SK-N-SH treated with all-trans-retinoic acid at 6 μM for 48 hours (cell line): ENCODE measurements at regions not wholly inside any gene's neighbourhood (a gene's known extent, or its start where the extent isn't known, plus 50 kb on each side); places are given as distances from the start of the nearest gene placed in this dataset.

Source experiments
- ATAC-seq: fragments of 200-7000 bp; cut with Tn5 transposase; 3 replicates; pipeline ENCODE4 v1.9.1; 2020; ENCODE audit warnings: mild to moderate bottlenecking, moderate library complexity
- ARNTL ChIP-seq: fragments of 450-650 bp; formaldehyde crosslinking; IDR thresholded peaks from 2 replicates; pipeline ENCODE4 v1.5.0; 2020; ENCODE audit warnings: low read depth, mild to moderate bottlenecking, moderate library complexity, borderline replicate concordance
- BACH2 ChIP-seq: fragments of 250-450 bp; sonication (Bioruptor Pico); IDR thresholded peaks from 2 replicates; pipeline ENCODE4 v1.9.0; 2021; ENCODE audit warnings: mild to moderate bottlenecking, borderline replicate concordance
- CSDC2 ChIP-seq: fragments of 250-450 bp; sonication (Bioruptor Pico); IDR thresholded peaks from 2 replicates; pipeline ENCODE4 v1.5.0; 2020; ENCODE audit warnings: mild to moderate bottlenecking, moderate library complexity
- ESRRG ChIP-seq: fragments of 250-450 bp; sonication (Bioruptor Pico); IDR thresholded peaks from 2 replicates; pipeline ENCODE4 v1.6.1; 2021; ENCODE audit warnings: mild to moderate bottlenecking
- GLIS3 ChIP-seq: fragments of 250-450 bp; sonication (Bioruptor Pico); IDR thresholded peaks from 2 replicates; pipeline ENCODE4 v1.5.0; 2020; ENCODE audit warnings: mild to moderate bottlenecking, moderate library complexity
- ISL1 ChIP-seq: fragments of 250-450 bp; sonication (Bioruptor Pico); IDR thresholded peaks from 2 replicates; pipeline ENCODE4 v2.1.2; 2022; ENCODE audit warnings: mild to moderate bottlenecking, moderate library complexity
- OSR1 ChIP-seq: fragments of 250-450 bp; sonication (Bioruptor Pico); IDR thresholded peaks from 2 replicates; pipeline ENCODE4 v1.8.0; 2022; ENCODE audit warnings: moderate library complexity, mild to moderate bottlenecking, inconsistent platforms
- PPARA ChIP-seq: fragments of 250-450 bp; sonication (Bioruptor Pico); IDR thresholded peaks from 2 replicates; pipeline ENCODE4 v1.5.0; 2020; ENCODE audit warnings: mild to moderate bottlenecking, borderline replicate concordance
- RARB ChIP-seq: fragments of 250-450 bp; sonication (Bioruptor Pico); IDR thresholded peaks from 2 replicates; pipeline ENCODE4 v1.8.0; 2021; ENCODE audit warnings: mild to moderate bottlenecking, moderate library complexity
- SNAI2 ChIP-seq: fragments of 250-450 bp; sonication (Bioruptor Pico); IDR thresholded peaks from 2 replicates; pipeline ENCODE4 v1.5.0; 2020; ENCODE audit warnings: mild to moderate bottlenecking, moderate library complexity
- TCF4 ChIP-seq: fragments of 250-450 bp; sonication (Bioruptor Pico); IDR thresholded peaks from 2 replicates; pipeline ENCODE4 v1.8.0; 2021; ENCODE audit warnings: mild to moderate bottlenecking, moderate library complexity, borderline replicate concordance
- TOX ChIP-seq: fragments of 250-450 bp; sonication (Bioruptor Pico); IDR thresholded peaks from 2 replicates; pipeline ENCODE4 v1.8.0; 2021; ENCODE audit warnings: mild to moderate bottlenecking, moderate library complexity, borderline replicate concordance
- ZC3H10 ChIP-seq: fragments of 250-450 bp; sonication (Bioruptor Pico); IDR thresholded peaks from 2 replicates; pipeline ENCODE4 v1.5.1; 2021; ENCODE audit warnings: mild to moderate bottlenecking, moderate library complexity
- ZFP3 ChIP-seq: fragments of 250-450 bp; sonication (Bioruptor Pico); IDR thresholded peaks from 2 replicates; pipeline ENCODE4 v1.5.0; 2020; ENCODE audit warnings: mild to moderate bottlenecking, moderate library complexity
- ZNF565 ChIP-seq: fragments of 450-650 bp; formaldehyde crosslinking; conservative IDR thresholded peaks from 2 replicates; pipeline ENCODE4 v1.5.0; 2020; ENCODE audit warnings: low read depth, mild to moderate bottlenecking, moderate library complexity
- ZNF70 ChIP-seq: fragments of 450-650 bp; formaldehyde crosslinking; IDR thresholded peaks from 2 replicates; pipeline ENCODE4 v1.5.0; 2020; ENCODE audit warnings: mild to moderate bottlenecking, moderate library complexity
- TF ChIP-seq, protein P1 (sequence below): fragments of 250-450 bp; sonication (Bioruptor Pico); IDR thresholded peaks from 2 replicates; pipeline ENCODE4 v1.5.0; 2020; ENCODE audit warnings: mild to moderate bottlenecking, moderate library complexity
- TF ChIP-seq, protein P2 (sequence below): fragments of 250-450 bp; sonication (Bioruptor Pico); IDR thresholded peaks from 2 replicates; pipeline ENCODE4 v1.8.0; 2021; ENCODE audit warnings: low read depth, mild to moderate bottlenecking, moderate library complexity, borderline replicate concordance
- TF ChIP-seq, protein P3 (sequence below): fragments of 250-450 bp; sonication (Bioruptor Pico); IDR thresholded peaks from 2 replicates; pipeline ENCODE4 v1.5.1; 2020; ENCODE audit warnings: low read depth, mild to moderate bottlenecking, moderate library complexity
- TF ChIP-seq, protein P4 (sequence below): fragments of 250-450 bp; sonication (Bioruptor Pico); IDR thresholded peaks from 2 replicates; pipeline ENCODE4 v1.5.1; 2021; ENCODE audit warnings: mild to moderate bottlenecking, moderate library complexity
- TF ChIP-seq, protein P5 (sequence below): fragments of 250-450 bp; sonication (Bioruptor Pico); IDR thresholded peaks from 2 replicates; pipeline ENCODE4 v1.8.0; 2020; ENCODE audit warnings: mild to moderate bottlenecking, moderate library complexity, borderline replicate concordance

DNA sequence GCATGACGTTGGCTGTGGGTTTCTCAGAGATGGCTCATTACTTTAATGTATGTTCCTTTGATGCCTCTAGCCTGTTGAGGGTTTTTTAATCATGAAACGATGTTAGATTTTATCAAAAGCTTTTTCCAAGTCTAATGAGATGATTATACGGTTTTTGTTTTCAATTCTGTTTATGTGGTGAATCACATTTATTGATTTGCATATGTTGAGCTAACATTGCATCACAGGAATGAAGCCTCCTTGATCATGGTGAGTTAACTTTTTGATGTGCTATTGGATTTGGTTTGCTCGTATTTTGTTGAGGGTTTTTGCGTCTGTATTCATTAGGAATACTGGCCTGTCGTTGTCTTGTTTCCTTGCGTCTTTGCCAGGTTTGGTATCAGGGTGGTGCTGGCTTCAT lies 52.3 kb upstream of the PTPN12 start:
- no peak for ATAC-seq

DNA sequence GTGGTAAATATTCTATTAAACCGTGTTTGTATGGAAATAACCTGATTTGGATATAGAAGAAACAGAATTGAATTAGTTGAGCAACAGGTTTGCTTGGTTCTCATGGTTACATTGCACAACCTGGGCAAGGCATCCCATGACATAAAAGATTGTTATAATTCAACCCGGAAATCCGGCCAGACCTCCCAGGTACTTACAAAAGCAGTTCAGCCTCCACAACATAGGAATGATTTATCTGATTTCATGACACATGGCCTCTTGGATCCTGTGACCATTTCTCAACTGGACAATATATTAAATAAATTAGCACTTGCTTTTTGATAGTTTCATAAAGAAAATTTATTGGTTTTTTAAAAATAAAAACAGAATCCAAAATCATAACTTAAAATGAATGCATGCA lies 55.1 kb upstream of the PTPN12 start:
- no peak for ATAC-seq
- no peak for TF ChIP-seq ZNF565 (CRISPR knock-in tag)
- TF ChIP-seq TOX (CRISPR knock-in tag): no peak
- TF ChIP-seq, protein P1, sequence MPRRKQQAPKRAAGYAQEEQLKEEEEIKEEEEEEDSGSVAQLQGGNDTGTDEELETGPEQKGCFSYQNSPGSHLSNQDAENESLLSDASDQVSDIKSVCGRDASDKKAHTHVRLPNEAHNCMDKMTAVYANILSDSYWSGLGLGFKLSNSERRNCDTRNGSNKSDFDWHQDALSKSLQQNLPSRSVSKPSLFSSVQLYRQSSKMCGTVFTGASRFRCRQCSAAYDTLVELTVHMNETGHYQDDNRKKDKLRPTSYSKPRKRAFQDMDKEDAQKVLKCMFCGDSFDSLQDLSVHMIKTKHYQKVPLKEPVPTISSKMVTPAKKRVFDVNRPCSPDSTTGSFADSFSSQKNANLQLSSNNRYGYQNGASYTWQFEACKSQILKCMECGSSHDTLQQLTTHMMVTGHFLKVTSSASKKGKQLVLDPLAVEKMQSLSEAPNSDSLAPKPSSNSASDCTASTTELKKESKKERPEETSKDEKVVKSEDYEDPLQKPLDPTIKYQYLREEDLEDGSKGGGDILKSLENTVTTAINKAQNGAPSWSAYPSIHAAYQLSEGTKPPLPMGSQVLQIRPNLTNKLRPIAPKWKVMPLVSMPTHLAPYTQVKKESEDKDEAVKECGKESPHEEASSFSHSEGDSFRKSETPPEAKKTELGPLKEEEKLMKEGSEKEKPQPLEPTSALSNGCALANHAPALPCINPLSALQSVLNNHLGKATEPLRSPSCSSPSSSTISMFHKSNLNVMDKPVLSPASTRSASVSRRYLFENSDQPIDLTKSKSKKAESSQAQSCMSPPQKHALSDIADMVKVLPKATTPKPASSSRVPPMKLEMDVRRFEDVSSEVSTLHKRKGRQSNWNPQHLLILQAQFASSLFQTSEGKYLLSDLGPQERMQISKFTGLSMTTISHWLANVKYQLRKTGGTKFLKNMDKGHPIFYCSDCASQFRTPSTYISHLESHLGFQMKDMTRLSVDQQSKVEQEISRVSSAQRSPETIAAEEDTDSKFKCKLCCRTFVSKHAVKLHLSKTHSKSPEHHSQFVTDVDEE (CRISPR knock-in tag): no peak
- no peak for TF ChIP-seq BACH2
- TF ChIP-seq RARB: no peak
- TF ChIP-seq, protein P2, sequence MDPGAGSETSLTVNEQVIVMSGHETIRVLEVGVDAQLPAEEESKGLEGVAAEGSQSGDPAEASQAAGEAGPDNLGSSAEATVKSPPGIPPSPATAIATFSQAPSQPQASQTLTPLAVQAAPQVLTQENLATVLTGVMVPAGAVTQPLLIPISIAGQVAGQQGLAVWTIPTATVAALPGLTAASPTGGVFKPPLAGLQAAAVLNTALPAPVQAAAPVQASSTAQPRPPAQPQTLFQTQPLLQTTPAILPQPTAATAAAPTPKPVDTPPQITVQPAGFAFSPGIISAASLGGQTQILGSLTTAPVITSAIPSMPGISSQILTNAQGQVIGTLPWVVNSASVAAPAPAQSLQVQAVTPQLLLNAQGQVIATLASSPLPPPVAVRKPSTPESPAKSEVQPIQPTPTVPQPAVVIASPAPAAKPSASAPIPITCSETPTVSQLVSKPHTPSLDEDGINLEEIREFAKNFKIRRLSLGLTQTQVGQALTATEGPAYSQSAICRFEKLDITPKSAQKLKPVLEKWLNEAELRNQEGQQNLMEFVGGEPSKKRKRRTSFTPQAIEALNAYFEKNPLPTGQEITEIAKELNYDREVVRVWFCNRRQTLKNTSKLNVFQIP (CRISPR knock-in tag): no peak
- TF ChIP-seq ZC3H10: no peak
- no peak for TF ChIP-seq CSDC2
- TF ChIP-seq, protein P3, sequence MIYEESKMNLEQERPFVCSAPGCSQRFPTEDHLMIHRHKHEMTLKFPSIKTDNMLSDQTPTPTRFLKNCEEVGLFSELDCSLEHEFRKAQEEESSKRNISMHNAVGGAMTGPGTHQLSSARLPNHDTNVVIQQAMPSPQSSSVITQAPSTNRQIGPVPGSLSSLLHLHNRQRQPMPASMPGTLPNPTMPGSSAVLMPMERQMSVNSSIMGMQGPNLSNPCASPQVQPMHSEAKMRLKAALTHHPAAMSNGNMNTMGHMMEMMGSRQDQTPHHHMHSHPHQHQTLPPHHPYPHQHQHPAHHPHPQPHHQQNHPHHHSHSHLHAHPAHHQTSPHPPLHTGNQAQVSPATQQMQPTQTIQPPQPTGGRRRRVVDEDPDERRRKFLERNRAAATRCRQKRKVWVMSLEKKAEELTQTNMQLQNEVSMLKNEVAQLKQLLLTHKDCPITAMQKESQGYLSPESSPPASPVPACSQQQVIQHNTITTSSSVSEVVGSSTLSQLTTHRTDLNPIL: no peak
- TF ChIP-seq ESRRG (CRISPR knock-in tag): no peak
- no peak for TF ChIP-seq ZNF70 (CRISPR knock-in tag)
- TF ChIP-seq SNAI2: no peak
- no peak for TF ChIP-seq ZFP3 (CRISPR knock-in tag)
- TF ChIP-seq ARNTL (CRISPR knock-in tag): no peak
- no peak for TF ChIP-seq GLIS3 (CRISPR knock-in tag)
- no peak for TF ChIP-seq TCF4 (CRISPR knock-in tag)
- TF ChIP-seq, protein P4, sequence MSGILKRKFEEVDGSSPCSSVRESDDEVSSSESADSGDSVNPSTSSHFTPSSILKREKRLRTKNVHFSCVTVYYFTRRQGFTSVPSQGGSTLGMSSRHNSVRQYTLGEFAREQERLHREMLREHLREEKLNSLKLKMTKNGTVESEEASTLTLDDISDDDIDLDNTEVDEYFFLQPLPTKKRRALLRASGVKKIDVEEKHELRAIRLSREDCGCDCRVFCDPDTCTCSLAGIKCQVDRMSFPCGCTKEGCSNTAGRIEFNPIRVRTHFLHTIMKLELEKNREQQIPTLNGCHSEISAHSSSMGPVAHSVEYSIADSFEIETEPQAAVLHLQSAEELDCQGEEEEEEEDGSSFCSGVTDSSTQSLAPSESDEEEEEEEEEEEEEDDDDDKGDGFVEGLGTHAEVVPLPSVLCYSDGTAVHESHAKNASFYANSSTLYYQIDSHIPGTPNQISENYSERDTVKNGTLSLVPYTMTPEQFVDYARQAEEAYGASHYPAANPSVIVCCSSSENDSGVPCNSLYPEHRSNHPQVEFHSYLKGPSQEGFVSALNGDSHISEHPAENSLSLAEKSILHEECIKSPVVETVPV (CRISPR knock-in tag): no peak
- TF ChIP-seq, all 23 proteins: peak for 0

More for the DNA sequence above, 52.3 kb upstream of the PTPN12 start:
- TF ChIP-seq, protein P1 (CRISPR knock-in tag): no peak
- TF ChIP-seq SNAI2 (no peak), BACH2 (no peak)
- TF ChIP-seq, all 23 proteins: peak for 0

DNA sequence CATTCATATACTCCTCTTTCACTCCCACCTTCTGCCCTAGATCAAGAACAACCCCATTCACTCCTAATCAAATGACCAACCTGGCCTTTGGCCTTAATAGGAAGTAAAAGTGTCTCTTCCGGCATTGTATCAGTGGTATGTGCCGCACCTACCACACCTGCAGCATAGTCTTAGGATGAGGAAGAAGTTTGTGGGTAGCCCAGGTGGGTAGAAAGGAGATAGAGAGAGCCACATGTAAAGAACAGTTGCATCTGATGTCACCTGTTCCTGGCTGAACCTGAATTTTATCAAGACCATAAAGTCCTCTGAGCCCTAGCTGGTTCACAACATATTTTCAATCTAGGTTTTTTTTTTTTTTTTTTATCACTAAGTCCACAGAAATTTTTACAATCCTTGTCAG lies 55.5 kb upstream of the PTPN12 start:
- ATAC-seq: no peak
- TF ChIP-seq OSR1 (CRISPR knock-in tag) (no peak), ARNTL (CRISPR knock-in tag) (no peak), CSDC2 (no peak), ZFP3 (CRISPR knock-in tag) (no peak), PPARA (CRISPR knock-in tag) (no peak), ESRRG (CRISPR knock-in tag) (no peak), TCF4 (CRISPR knock-in tag) (no peak), TOX (CRISPR knock-in tag) (no peak), ZC3H10 (no peak), GLIS3 (CRISPR knock-in tag) (no peak), ISL1 (no peak), ZNF70 (CRISPR knock-in tag) (no peak), BACH2 (no peak), SNAI2 (no peak)
- TF ChIP-seq, protein P5, sequence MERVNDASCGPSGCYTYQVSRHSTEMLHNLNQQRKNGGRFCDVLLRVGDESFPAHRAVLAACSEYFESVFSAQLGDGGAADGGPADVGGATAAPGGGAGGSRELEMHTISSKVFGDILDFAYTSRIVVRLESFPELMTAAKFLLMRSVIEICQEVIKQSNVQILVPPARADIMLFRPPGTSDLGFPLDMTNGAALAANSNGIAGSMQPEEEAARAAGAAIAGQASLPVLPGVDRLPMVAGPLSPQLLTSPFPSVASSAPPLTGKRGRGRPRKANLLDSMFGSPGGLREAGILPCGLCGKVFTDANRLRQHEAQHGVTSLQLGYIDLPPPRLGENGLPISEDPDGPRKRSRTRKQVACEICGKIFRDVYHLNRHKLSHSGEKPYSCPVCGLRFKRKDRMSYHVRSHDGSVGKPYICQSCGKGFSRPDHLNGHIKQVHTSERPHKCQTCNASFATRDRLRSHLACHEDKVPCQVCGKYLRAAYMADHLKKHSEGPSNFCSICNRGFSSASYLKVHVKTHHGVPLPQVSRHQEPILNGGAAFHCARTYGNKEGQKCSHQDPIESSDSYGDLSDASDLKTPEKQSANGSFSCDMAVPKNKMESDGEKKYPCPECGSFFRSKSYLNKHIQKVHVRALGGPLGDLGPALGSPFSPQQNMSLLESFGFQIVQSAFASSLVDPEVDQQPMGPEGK (CRISPR knock-in tag): no peak
- TF ChIP-seq, protein P3: no peak
